ENCODE measurements at regions not wholly inside any gene's neighbourhood (a gene's known extent, or its start where the extent isn't known, plus 50 kb on each side); places are given as distances from the start of the nearest gene placed in this dataset.

- no peak for ATAC-seq
Measured at GRCh38 chr4:4962928-4963327, 56.3 kb downstream of the CYTL1 start.
